Thyroid gland (tissue), 4 donors: ENCODE measurements at regions not wholly inside any gene's neighbourhood (a gene's known extent, or its start where the extent isn't known, plus 50 kb on each side); places are given as distances from the start of the nearest gene placed in this dataset.

Source experiments
- POLR2A ChIP-seq, 2 donors: fragments of 450-650 bp; IDR thresholded peaks; one replicate each; pipeline ENCODE4 v1.6.1; 2017; ENCODE audit warnings: antibody characterized with exemption in 2 of 2, mild to moderate bottlenecking in 2 of 2, moderate library complexity in 1 of 2
- TF ChIP-seq, protein P1 (sequence below), 6 experiments: fragments of 200-600 bp in 3 of 6; fragments of 450-650 bp in 3 of 6; sonication (generic) in 3 of 6; IDR thresholded peaks; one replicate each; pipeline ENCODE4 v1.5.1; 2016 to 2019; ENCODE audit warnings: antibody characterized with exemption in 6 of 6, mild to moderate bottlenecking in 2 of 6, inconsistent platforms in 1 of 6, moderate library complexity in 1 of 6

DNA sequence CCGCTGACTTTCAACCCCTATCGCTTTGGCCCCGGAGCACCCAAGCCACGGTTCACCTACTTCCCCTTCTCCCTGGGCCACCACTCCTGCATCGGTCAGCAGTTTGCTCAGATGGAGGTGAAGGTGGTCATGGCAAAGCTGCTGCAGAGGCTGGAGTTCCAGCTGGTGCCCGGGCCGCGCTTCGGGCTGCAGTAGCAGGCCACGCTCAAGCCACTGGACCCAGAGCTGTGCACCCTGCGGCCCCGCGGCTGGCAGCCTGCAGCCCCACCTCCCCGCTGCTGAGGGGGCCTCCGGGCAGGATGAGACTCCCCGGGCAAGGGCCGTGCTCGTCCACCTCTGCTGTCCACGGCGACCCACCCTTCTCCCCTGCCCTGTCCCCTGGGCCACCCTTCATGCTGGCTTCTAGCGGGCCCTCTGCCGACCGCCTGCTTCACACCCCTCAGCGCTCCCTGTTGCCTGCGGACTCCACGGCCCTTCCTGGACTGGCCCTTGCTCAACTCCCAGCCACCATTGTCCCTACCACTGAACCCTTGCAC, 92.2 kb upstream of the TRABD2B start:
- TF ChIP-seq, protein P1, sequence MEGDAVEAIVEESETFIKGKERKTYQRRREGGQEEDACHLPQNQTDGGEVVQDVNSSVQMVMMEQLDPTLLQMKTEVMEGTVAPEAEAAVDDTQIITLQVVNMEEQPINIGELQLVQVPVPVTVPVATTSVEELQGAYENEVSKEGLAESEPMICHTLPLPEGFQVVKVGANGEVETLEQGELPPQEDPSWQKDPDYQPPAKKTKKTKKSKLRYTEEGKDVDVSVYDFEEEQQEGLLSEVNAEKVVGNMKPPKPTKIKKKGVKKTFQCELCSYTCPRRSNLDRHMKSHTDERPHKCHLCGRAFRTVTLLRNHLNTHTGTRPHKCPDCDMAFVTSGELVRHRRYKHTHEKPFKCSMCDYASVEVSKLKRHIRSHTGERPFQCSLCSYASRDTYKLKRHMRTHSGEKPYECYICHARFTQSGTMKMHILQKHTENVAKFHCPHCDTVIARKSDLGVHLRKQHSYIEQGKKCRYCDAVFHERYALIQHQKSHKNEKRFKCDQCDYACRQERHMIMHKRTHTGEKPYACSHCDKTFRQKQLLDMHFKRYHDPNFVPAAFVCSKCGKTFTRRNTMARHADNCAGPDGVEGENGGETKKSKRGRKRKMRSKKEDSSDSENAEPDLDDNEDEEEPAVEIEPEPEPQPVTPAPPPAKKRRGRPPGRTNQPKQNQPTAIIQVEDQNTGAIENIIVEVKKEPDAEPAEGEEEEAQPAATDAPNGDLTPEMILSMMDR (IDR thresholded peaks at IDR 0.05): no peak
- TF ChIP-seq POLR2A (IDR thresholded peaks at IDR 0.05): no peak
